SK-N-SH treated with all-trans-retinoic acid at 6 μM for 48 hours (cell line): ENCODE measurements at regions not wholly inside any gene's neighbourhood (a gene's known extent, or its start where the extent isn't known, plus 50 kb on each side); places are given as distances from the start of the nearest gene placed in this dataset.

Experiments used
- ATAC-seq: fragments of 200-7000 bp; cut with Tn5 transposase; 3 replicates; pipeline ENCODE4 v1.9.1; 2020; ENCODE audit warnings: mild to moderate bottlenecking, moderate library complexity
- ARNTL ChIP-seq: fragments of 450-650 bp; formaldehyde crosslinking; IDR thresholded peaks from 2 replicates; pipeline ENCODE4 v1.5.0; 2020; ENCODE audit warnings: low read depth, mild to moderate bottlenecking, moderate library complexity, borderline replicate concordance
- BACH2 ChIP-seq: fragments of 250-450 bp; sonication (Bioruptor Pico); IDR thresholded peaks from 2 replicates; pipeline ENCODE4 v1.9.0; 2021; ENCODE audit warnings: mild to moderate bottlenecking, borderline replicate concordance
- CSDC2 ChIP-seq: fragments of 250-450 bp; sonication (Bioruptor Pico); IDR thresholded peaks from 2 replicates; pipeline ENCODE4 v1.5.0; 2020; ENCODE audit warnings: mild to moderate bottlenecking, moderate library complexity
- ESRRG ChIP-seq: fragments of 250-450 bp; sonication (Bioruptor Pico); IDR thresholded peaks from 2 replicates; pipeline ENCODE4 v1.6.1; 2021; ENCODE audit warnings: mild to moderate bottlenecking
- GLIS3 ChIP-seq: fragments of 250-450 bp; sonication (Bioruptor Pico); IDR thresholded peaks from 2 replicates; pipeline ENCODE4 v1.5.0; 2020; ENCODE audit warnings: mild to moderate bottlenecking, moderate library complexity
- ISL1 ChIP-seq: fragments of 250-450 bp; sonication (Bioruptor Pico); IDR thresholded peaks from 2 replicates; pipeline ENCODE4 v2.1.2; 2022; ENCODE audit warnings: mild to moderate bottlenecking, moderate library complexity
- POU6F1 ChIP-seq: fragments of 250-450 bp; sonication (Bioruptor Pico); IDR thresholded peaks from 2 replicates; pipeline ENCODE4 v1.8.0; 2021; ENCODE audit warnings: low read depth, mild to moderate bottlenecking, moderate library complexity, borderline replicate concordance
- PPARA ChIP-seq: fragments of 250-450 bp; sonication (Bioruptor Pico); IDR thresholded peaks from 2 replicates; pipeline ENCODE4 v1.5.0; 2020; ENCODE audit warnings: mild to moderate bottlenecking, borderline replicate concordance
- RARB ChIP-seq: fragments of 250-450 bp; sonication (Bioruptor Pico); IDR thresholded peaks from 2 replicates; pipeline ENCODE4 v1.8.0; 2021; ENCODE audit warnings: mild to moderate bottlenecking, moderate library complexity
- SNAI2 ChIP-seq: fragments of 250-450 bp; sonication (Bioruptor Pico); IDR thresholded peaks from 2 replicates; pipeline ENCODE4 v1.5.0; 2020; ENCODE audit warnings: mild to moderate bottlenecking, moderate library complexity
- TCF4 ChIP-seq: fragments of 250-450 bp; sonication (Bioruptor Pico); IDR thresholded peaks from 2 replicates; pipeline ENCODE4 v1.8.0; 2021; ENCODE audit warnings: mild to moderate bottlenecking, moderate library complexity, borderline replicate concordance
- TOX ChIP-seq: fragments of 250-450 bp; sonication (Bioruptor Pico); IDR thresholded peaks from 2 replicates; pipeline ENCODE4 v1.8.0; 2021; ENCODE audit warnings: mild to moderate bottlenecking, moderate library complexity, borderline replicate concordance
- TSHZ2 ChIP-seq: fragments of 250-450 bp; sonication (Bioruptor Pico); IDR thresholded peaks from 2 replicates; pipeline ENCODE4 v1.5.0; 2020; ENCODE audit warnings: mild to moderate bottlenecking, moderate library complexity
- ZC3H10 ChIP-seq: fragments of 250-450 bp; sonication (Bioruptor Pico); IDR thresholded peaks from 2 replicates; pipeline ENCODE4 v1.5.1; 2021; ENCODE audit warnings: mild to moderate bottlenecking, moderate library complexity
- ZFP3 ChIP-seq: fragments of 250-450 bp; sonication (Bioruptor Pico); IDR thresholded peaks from 2 replicates; pipeline ENCODE4 v1.5.0; 2020; ENCODE audit warnings: mild to moderate bottlenecking, moderate library complexity
- ZFP30 ChIP-seq: fragments of 450-650 bp; formaldehyde crosslinking; IDR thresholded peaks from 2 replicates; pipeline ENCODE4 v1.5.0; 2022; ENCODE audit warnings: mild to moderate bottlenecking, moderate library complexity
- ZNF565 ChIP-seq: fragments of 450-650 bp; formaldehyde crosslinking; conservative IDR thresholded peaks from 2 replicates; pipeline ENCODE4 v1.5.0; 2020; ENCODE audit warnings: low read depth, mild to moderate bottlenecking, moderate library complexity
- ZNF70 ChIP-seq: fragments of 450-650 bp; formaldehyde crosslinking; IDR thresholded peaks from 2 replicates; pipeline ENCODE4 v1.5.0; 2020; ENCODE audit warnings: mild to moderate bottlenecking, moderate library complexity
- ZNF8 ChIP-seq: fragments of 450-650 bp; formaldehyde crosslinking; IDR thresholded peaks from 2 replicates; pipeline ENCODE4 v1.5.0; 2020; ENCODE audit warnings: mild to moderate bottlenecking, moderate library complexity
- TF ChIP-seq, protein P1 (sequence below): fragments of 250-450 bp; sonication (Bioruptor Pico); IDR thresholded peaks from 2 replicates; pipeline ENCODE4 v1.5.1; 2020; ENCODE audit warnings: low read depth, mild to moderate bottlenecking, moderate library complexity
- TF ChIP-seq, protein P2 (sequence below): fragments of 250-450 bp; sonication (Bioruptor Pico); IDR thresholded peaks from 2 replicates; pipeline ENCODE4 v1.8.0; 2020; ENCODE audit warnings: mild to moderate bottlenecking, moderate library complexity, borderline replicate concordance

DNA sequence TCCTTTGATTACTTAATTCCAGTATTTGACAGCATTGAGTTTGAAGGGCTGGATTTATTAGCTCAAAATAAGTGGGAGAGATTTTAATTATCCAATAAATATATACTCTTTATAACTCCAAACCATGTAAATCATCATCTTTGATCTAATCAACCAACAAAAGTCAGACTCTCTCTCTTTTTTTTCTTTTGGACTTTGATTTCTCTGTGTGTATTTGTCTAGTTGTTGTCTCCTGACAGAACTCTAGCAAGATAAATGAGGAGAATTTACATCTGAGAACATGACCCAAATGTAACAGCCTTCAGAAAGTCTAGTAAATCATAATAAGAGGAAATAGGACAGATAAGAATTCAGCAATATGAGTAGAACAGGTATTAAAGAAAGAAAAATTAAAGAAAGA, 567.1 kb downstream of the PPARGC1A start:
- no peak for ATAC-seq
- TF ChIP-seq ZNF8 (CRISPR knock-in tag) (no peak), ARNTL (CRISPR knock-in tag) (no peak), SNAI2 (CRISPR knock-in tag) (no peak), ISL1 (CRISPR knock-in tag) (no peak), ZNF565 (no peak), POU6F1 (no peak), ZFP30 (CRISPR knock-in tag) (no peak), ZC3H10 (CRISPR knock-in tag) (no peak), PPARA (CRISPR knock-in tag) (no peak), CSDC2 (CRISPR knock-in tag) (no peak), GLIS3 (CRISPR knock-in tag) (no peak), ZFP3 (CRISPR knock-in tag) (no peak)

DNA sequence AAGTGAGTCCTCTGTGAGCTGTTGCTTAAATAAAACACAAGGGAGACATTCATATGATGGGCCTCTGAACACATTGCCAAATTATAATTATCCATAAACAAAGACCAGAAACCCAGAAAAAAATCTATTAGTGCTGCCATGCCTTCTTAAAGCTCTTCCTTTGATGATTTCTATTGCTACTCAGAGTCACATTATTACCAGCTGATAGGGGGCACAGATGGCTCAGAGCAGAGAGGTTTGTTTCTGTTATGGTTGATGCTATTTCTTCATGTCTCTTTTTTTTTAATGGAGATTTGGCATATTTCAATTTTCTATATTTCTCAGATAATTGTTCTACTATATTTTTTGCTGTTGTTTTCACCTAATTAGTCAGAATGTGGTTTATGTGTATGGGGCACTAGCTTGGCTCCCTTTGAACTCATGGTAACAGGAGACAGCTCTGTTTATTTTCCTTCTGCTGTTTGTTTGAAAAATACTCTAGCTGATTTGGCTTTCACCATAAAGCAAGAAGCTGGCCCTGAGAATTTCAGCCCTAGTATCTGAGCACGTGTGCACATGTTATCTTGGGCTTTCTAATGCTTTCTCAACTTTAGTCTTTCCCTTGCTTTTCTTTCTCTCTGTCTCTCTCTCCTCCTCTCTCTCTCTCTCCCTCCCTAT, 568.8 kb downstream of the PPARGC1A start:
- ATAC-seq: no peak
- TF ChIP-seq, protein P1, sequence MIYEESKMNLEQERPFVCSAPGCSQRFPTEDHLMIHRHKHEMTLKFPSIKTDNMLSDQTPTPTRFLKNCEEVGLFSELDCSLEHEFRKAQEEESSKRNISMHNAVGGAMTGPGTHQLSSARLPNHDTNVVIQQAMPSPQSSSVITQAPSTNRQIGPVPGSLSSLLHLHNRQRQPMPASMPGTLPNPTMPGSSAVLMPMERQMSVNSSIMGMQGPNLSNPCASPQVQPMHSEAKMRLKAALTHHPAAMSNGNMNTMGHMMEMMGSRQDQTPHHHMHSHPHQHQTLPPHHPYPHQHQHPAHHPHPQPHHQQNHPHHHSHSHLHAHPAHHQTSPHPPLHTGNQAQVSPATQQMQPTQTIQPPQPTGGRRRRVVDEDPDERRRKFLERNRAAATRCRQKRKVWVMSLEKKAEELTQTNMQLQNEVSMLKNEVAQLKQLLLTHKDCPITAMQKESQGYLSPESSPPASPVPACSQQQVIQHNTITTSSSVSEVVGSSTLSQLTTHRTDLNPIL (CRISPR knock-in tag): no peak
- TF ChIP-seq RARB (CRISPR knock-in tag): no peak
- no peak for TF ChIP-seq CSDC2 (CRISPR knock-in tag)
- TF ChIP-seq ZFP3 (CRISPR knock-in tag): no peak
- TF ChIP-seq TSHZ2 (CRISPR knock-in tag): no peak
- TF ChIP-seq TCF4 (CRISPR knock-in tag): no peak
- TF ChIP-seq TOX (CRISPR knock-in tag): no peak
- no peak for TF ChIP-seq SNAI2 (CRISPR knock-in tag)
- TF ChIP-seq ZNF70: no peak
- TF ChIP-seq PPARA (CRISPR knock-in tag): no peak
- TF ChIP-seq ARNTL (CRISPR knock-in tag): no peak
- TF ChIP-seq GLIS3 (CRISPR knock-in tag): no peak
- no peak for TF ChIP-seq POU6F1
- TF ChIP-seq, protein P2, sequence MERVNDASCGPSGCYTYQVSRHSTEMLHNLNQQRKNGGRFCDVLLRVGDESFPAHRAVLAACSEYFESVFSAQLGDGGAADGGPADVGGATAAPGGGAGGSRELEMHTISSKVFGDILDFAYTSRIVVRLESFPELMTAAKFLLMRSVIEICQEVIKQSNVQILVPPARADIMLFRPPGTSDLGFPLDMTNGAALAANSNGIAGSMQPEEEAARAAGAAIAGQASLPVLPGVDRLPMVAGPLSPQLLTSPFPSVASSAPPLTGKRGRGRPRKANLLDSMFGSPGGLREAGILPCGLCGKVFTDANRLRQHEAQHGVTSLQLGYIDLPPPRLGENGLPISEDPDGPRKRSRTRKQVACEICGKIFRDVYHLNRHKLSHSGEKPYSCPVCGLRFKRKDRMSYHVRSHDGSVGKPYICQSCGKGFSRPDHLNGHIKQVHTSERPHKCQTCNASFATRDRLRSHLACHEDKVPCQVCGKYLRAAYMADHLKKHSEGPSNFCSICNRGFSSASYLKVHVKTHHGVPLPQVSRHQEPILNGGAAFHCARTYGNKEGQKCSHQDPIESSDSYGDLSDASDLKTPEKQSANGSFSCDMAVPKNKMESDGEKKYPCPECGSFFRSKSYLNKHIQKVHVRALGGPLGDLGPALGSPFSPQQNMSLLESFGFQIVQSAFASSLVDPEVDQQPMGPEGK (CRISPR knock-in tag): no peak
- no peak for TF ChIP-seq ZFP30 (CRISPR knock-in tag)

- no peak for ATAC-seq
- TF ChIP-seq RARB (CRISPR knock-in tag): no peak
- TF ChIP-seq ESRRG (CRISPR knock-in tag): no peak
- TF ChIP-seq TOX (CRISPR knock-in tag): no peak
- TF ChIP-seq ZC3H10 (CRISPR knock-in tag): no peak
- TF ChIP-seq, protein P2 (CRISPR knock-in tag): no peak
- no peak for TF ChIP-seq ISL1 (CRISPR knock-in tag)
- TF ChIP-seq ARNTL (CRISPR knock-in tag): no peak
- no peak for TF ChIP-seq SNAI2 (CRISPR knock-in tag)
- no peak for TF ChIP-seq PPARA (CRISPR knock-in tag)
- TF ChIP-seq, protein P1 (CRISPR knock-in tag): no peak
- TF ChIP-seq BACH2: no peak
Measured at GRCh38 chr4:23312686-23313085, 577.2 kb downstream of the PPARGC1A start.
